ENCODE measurements at regions not wholly inside any gene's neighbourhood (a gene's known extent, or its start where the extent isn't known, plus 50 kb on each side); places are given as distances from the start of the nearest gene placed in this dataset.

DNA sequence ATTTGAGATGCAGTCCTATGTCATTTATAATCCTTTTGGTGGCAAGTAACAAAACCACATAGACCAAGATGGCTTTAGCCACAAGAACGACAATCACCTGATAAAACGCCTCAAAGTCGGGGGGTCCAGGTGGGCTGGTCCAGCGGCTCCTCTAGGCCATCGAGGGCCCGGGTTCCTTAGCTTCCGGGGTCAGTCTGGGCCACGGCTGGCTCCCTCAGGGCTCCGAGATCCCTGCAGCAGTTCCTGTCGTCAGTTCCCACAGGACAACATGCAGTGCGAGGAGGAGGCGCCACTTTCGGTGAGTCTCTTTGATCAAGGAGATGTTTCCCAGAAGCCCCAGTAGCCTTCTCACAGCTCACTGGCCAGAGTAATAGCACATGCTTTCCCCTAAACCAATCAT is 574.6 kb downstream of the AACS start:
- DNase-seq (ENCODE audit: extremely low read depth, low read depth, low spot score) = no peak

DNA sequence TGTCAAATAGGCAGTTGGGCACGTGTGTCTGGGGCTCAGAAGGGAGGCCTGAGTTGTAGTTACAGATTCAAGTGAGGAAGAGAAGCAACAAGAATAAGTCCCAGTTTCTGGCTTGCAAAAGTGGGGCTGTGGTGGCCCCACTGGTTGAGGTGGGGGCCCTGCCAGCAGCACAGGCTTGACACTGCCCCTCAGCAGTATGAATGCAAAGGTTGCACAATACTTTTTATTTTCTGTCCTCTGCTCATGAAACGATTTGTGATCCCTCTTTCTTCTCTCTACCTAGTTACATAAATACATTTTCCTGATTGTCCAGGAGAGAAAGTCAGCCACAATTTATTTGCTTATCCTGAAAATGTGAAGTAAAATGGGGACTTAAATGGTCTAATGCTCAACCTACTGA is 577.8 kb downstream of the AACS start:
- no peak for DNase-seq (ENCODE audit: extremely low read depth, low read depth, low spot score)

DNA sequence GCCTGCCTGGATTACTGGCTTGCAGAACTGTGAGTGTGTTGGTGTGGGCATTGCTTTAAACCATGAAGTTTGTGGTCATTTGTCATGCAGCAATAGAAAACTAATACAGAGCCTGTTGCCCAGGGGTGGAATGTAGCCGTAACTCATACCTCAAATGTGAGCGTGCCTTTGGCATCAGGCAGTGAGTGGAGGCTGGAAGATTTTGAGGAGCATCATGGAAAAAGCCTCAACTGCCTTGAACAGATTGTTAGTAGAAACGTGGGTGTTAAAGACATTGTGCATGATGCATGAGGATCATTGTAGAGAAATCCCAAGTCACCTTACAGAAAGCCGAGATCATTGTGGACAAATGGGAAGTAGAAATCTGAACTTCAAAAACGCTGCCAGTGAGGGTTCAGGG is 580.5 kb downstream of the AACS start:
- DNase-seq (ENCODE audit: extremely low read depth, low read depth, low spot score) = no peak

DNA sequence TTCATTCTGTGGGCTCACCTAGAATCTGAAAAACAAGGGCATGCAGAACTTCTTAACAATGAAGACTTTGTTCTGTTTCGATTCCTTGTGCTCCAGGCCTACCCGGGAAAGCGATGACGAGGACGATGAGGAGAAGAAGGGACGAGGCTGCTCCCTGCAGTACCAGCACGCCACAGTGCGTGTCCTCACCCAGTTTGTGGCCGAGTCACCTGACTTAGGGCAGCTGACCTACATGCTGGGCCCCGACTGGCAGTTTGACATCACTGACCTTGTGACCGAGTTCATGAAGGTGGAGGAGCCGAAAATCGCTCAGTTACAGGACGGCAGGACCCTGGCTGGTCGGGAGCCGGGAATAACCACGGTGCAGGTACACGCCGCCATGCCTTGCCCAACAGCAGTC is 585.4 kb downstream of the AACS start:
- DNase-seq (ENCODE audit: extremely low read depth, low read depth, low spot score) = no peak

DNA sequence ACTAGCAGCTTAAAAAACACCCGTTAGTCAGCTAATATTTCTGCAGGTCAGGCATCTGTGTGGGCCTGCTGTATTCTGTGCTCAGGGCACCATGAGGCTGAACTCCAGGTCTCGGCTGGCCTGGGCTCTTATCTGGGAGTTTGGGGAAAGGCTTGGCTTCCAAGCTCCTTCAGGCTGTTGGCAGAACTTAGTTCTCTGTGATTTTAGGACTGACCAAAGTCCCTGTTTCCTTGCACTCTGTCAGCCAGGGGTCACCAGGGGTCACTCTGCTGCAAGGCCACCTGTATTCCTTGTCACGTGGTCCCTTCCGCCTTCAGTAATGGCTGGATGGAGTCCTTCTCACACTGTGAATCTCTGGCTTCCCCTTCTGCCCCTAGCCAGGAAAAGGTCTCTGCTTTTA is 586.4 kb downstream of the AACS start:
- no peak for DNase-seq (ENCODE audit: extremely low read depth, low read depth, low spot score)

DNA sequence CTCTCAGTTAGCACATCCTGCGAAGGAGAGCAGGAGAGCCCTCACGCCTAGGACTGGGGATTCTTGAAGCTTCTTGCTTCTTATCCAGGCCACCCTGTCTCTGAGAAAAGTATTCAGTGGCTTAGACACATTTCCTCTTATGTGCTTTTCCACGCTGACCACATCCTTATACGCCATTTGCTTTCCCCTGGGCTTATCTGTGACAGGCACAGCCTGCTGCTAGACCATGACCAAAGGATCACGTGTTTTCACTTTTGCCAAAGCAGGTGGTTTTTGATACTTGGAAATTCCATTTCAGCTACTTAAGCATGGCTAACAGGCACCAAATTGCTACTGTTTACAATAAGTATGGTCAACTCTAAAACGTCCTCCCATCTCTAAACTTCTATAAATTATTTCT is 587.4 kb downstream of the AACS start:
- DNase-seq (ENCODE audit: extremely low read depth, low read depth, low spot score) = no peak

DNA sequence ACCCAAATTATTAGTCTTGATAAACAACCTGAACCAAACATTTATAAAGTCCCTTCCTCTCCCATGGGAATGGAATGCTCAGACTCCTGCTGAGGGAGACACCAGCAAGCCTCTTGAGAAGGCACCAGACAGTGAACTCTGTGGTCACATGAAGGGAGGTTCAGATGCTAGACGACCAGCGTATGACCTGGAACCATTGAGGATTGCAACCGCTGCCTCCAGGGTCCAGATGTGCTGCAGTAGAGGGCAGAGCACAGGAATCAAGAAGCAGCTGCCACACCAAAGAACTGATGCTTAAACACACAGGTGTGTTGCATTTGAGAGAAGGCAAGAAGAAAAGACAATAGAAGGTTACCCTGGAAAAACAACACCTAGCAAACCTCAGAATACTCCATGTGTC is 592.4 kb downstream of the AACS start:
- DNase-seq (ENCODE audit: extremely low read depth, low read depth, low spot score) = no peak

DNA sequence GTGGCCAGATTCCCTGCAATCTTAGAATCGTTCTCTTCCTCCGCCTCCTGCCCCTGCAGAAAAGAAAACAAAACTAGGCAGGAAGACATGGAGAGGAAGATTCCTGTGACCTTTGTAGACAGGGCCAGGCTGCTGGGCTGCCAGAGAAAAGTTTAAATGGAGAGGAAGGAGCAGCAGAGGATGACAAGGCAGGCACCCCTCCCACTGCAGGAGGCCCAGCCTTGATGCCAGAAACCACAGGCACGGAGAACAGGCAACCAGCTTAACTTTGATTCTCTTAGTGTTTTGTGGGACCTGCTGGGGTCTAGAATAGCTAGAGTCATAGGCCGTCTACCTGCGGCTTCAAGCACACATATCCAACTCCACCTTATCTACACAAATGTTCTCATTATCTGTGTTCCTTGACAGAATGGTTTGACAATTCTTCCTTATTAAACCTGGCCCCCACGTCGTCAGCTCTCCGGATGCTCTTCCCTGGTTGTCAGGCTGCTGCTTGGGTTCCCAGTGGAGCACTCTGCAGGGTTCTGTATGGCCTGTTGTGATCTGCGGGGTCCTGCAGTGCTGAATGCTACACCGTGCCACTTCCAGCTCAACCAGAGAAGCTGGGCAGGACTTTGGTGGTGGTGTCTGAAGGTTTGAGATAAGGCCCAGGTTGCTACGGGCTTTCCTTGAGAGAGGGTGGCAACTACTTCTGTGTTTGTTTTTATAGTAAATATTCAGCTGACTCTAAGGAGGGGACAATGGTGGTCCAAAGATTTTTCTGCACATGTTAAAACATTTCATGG is 609.5 kb downstream of the AACS start:
- DNase-seq (ENCODE audit: extremely low read depth, low read depth, low spot score) = no peak

DNA sequence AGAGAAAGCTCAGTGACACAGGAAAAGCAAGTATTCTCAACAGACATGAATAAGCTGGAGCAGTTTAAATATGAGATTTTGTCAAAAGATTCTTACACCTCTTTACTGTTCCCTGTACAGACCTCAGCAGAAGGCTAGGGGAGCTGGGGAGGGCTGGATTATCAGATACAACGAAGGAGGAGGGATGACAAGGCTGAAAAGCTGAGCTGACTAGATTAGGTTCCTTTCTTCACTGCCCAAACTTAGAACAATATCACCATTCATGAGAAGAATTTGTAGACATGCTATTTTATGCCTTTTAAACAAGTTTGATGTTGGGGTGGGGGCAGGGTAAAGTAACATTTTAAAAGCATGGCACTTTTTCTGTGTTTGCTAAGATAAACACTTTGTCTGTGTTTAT is 611.1 kb downstream of the AACS start:
- no peak for DNase-seq (ENCODE audit: extremely low read depth, low read depth, low spot score)

DNA sequence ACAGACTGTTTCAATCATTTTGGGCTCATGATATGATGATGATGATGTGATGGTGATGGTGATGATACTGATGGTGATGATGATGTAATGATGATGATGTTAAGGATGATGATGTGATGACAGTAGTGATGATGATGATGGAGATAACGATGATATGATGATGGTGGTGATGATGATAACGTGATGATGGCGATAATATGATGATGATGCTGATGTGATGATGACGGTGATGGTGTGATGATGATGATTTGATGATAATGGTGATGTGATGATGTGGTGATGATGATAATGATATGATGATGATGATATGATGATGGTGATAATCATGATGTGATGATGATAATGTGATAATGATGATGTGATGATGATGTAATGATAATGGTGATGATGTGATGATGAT is 612.6 kb downstream of the AACS start:
- no peak for DNase-seq (ENCODE audit: extremely low read depth, low read depth, low spot score)

DNA sequence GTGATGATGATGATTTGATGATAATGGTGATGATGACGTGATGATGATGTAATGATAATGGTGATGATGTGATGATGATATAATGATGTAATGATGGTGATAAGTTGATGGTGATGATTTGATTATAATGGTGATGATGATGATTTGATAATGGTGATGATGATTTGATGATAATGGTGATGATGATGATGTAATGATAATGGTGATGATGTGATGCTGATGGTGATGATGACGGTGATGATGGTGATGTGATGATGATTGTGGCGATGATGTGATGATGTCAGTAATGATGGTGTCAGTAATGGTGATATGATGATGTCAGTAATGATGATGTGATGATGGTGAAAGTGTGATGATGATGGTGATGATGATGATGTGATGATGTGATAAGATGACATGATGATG is 613.4 kb downstream of the AACS start:
- DNase-seq (ENCODE audit: extremely low read depth, low read depth, low spot score) = no peak

DNA sequence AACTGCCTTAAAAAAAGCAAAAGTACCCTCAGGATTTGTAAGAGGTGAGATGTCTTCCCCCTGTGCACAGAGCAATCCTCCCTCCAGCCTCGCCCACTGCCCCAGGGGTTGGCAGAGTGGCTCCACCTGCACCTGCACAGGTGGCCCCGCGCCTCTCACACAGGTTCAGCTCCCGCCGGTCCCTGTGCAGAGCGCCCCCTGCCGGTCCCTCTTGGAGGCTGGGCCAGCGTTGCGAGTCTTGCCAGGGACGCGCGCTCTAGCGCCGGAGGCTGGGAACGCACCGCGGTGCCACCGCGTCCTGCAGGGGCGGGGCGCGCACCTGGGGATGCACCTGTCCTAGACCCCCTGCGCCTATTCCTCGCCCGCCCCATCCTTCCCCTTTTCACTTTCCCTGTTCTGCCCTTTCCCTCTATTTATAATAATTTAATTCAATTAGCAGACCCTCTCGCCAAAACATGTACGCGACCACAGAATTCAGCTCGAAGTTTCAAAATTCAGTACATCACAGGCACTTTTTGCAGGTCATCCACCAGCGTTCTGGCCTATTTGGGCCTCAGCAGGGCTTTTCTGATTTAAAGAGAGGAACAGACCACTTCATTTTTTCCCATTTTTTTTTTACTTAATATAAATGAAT is 618.6 kb downstream of the AACS start:
- DNase-seq (ENCODE audit: extremely low read depth, low read depth, low spot score) = no peak

DNA sequence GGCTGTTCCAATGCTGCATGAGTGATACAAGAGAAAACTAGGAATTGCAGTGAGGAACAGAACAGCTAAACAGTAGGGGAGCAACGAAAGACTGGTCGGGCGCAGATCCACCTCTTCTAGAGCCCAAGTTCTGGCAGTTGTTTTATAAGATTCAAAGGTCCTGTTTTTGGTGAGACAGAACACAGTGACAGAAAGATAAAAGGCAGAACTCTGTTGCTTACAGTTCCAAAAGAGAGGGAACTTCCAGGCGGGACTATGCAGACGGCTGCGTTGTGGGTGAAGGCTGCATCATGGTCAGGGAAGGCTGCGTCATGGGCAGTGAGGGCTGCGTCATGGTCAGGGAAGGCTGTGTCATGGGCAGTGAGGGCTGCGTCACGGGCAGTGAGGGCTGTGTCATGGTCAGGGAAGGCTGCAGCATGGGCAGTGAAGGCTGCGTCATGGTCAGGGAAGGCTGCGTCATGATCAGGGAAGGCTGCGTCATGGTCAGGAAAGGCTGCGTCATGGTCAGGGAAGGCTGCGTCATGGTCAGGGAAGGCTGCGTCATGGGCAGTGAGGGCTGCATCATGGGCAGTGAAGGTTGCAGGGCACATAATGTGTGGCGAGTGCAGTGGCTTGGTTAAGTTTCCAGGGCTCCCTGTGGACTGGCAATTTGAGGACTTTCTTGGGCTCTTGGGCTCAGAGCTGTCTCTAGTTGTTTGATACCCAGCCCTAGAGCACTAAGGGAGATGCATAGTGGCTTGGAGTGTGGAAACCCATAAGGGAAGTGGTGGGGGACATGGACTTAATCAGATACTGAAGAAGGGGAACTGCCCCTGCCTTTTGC is 619.9 kb downstream of the AACS start:
- DNase-seq (ENCODE audit: extremely low read depth, low read depth, low spot score) = no peak

DNA sequence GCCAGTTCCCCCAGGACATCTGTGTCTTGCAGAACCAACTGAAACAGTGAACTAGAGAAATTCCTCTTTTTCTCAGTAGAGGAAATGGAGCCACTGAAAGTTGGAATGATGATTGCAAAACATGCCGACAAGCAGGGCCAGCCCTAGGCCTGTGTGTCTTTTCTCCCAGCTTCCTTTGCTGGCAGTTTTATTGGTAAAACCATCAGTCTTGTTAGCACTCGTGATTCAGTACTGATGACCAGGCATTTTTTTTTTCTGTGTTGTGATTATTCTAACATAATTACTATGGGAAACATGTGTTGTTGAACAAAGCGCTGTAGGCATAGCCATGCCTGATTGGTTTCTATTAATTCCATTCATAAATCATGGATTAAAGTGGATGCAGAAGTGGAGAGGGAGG is 620.7 kb downstream of the AACS start:
- DNase-seq (ENCODE audit: extremely low read depth, low read depth, low spot score) = no peak

DNA sequence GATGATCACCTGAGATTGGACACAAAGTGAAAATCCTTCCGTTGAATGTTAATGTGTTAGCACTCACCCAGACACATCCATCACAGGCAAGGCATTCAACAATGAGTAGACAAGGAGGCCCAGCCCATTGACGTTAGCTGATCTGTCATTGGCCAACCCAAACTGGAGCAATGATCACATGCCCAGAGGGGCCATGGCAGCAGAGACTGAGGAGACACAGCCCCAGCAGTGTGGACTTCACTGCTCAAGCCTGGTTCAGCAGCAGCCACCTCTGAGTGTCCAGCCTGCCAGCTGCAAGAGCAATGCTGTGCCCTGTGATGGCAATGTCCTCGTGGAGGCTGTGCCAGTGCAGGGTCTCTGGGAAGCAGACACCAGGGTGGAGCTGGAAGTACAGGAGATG is 622.2 kb downstream of the AACS start:
- DNase-seq (ENCODE audit: extremely low read depth, low read depth, low spot score) = no peak

DNA sequence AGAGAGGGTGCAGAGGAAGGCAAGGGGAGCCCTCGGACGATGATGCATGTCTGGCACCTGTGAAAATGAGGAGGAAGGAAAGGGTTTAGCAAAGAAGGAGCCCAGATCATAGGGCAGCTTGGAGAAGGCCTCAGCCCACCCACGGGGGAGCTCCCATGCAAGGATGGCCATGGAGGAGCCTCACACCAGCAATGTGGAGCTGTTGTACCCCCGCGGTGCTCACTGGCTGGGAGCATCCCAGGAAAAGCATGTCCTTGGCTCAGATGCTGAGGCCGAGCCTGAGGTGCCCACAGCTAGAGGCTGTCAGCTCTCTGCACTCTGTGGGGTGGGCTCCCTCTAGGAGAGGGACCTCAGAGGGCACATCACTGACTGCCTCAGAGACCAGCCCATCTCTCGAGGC is 622.6 kb downstream of the AACS start:
- DNase-seq (ENCODE audit: extremely low read depth, low read depth, low spot score) = no peak

DNA sequence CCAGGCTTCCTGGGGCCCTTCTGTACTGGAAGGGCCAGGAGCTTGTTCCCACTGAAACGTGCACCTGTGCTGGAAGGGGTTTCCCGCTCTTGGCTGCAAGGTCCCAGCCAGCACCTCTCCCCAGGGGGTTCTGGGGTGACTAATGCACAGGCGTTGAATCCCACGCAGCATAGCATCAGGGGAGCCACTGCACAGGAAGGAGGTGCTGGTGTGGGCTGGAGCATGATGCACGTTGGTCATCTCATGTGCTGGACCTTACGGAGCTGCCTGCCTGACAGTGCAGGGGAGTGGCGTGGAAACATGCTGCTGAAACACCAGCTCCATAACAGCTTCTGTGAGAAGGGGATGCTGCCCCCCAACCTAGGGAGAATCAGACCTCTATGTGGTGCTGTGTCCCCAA is 623.0 kb downstream of the AACS start:
- DNase-seq (ENCODE audit: extremely low read depth, low read depth, low spot score) = no peak

DNA sequence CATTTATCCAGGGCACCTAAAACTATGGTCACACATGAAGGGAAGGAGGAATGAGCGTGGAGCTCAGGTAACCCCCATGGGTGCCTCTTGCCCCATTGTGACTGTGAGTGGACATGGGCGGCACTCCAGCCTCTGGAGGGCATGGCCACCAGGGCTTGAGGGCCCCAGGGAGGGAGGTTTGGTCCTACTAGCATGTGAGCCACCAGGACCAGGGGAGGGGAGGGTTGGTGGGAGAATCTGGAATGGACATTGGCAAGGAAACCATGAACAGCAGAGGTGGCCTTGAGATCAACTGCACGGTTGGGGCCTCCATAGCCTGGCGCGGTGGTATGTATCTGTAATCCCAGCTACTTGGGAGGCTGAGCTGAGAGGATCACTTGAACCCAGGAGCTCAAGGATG is 623.6 kb downstream of the AACS start:
- no peak for DNase-seq (ENCODE audit: extremely low read depth, low read depth, low spot score)

DNA sequence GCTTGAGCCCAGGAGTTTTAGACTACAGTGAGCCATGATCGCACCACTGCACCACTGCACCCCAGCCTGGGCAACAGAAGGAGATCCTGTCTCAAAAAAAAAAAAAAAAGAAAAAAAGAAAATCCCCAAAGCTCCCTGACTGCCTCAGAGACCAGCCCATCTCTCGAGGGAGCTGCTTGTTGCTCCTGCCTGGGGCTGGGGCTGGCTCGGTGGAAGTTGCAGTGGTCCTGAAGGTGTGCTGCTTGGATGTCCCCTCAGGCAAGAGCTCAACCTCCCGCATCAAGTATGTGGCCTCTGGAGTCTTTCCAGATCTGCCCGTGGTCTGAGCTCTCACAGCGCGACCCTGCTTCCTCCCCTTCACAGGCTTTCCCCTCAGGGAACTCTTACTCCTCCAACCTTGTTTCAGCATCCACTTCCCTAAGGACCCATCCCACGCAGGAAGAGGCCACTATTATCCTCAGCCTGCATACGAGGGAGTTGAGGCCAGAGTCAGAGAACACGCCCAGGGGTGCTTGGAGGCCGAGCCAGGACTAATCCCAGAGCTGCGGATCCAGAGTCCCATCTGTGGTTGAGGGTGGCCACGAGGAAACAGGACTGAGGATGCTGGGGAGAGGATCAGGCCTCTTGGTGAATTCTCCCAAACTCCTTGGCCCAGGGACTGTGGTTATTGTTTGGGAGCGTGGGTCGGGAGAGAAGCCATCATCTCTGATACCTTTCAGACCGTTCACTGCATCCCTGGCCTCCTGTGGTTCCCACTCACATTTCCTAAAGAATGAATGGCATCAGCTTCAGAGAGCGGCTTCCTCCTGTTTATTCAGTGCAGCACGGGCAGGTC is 624.6 kb downstream of the AACS start:
- no peak for DNase-seq (ENCODE audit: extremely low read depth, low read depth, low spot score)

DNA sequence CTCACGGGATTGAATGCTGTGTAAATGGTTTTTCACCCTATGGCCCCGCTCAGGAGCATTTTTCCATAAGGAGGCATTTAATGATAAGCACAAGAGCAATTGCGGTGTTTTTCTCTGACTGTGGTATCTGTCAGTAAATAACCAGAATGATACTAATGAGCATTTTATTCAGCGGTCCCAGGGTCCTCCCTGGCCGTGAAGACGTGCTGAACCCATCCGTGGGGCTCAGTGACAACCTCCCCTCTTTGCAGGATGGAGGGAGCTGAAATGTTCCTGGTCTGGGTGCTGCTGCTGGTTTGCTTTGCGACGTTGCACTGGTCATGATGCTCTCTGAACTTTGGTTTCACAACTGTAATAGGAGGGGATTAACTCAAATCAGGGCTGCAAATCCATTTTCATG is 625.6 kb downstream of the AACS start:
- no peak for DNase-seq (ENCODE audit: extremely low read depth, low read depth, low spot score)

DNA sequence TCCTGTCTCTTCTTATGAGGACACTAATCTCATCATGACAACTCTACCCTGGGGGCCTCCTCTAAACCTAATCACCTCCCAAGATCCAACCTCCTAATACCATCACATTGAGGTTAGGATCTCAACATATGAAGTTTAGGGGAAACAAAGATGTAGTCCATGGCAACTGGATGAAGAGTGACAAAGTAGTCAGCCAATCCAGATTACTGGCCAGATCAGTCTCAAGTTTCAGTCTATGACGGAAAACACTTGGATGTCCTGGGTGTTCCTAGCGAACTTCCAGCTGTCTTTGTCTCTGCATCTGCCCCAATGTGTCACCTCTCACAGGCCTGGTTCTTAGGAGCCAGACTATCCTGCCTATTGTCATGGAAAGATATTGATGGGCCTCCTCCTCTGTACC is 630.8 kb downstream of the AACS start:
- DNase-seq (ENCODE audit: extremely low read depth, low read depth, low spot score) = no peak

Data from glomerular endothelial cell (primary cell).